T-helper 2 cell treated with Interferon-gamma antibody and Interleukin-4, amounts not matched to agents 100 ng/mL and 5 ng/mL, for 36 hours (primary cell): ENCODE measurements at regions not wholly inside any gene's neighbourhood (a gene's known extent, or its start where the extent isn't known, plus 50 kb on each side); places are given as distances from the start of the nearest gene placed in this dataset.

Source experiments
- intact Hi-C: fragments of 100-400 bp; cut with micrococcal nuclease; formaldehyde crosslinking; loops from one replicate; pipeline ENCODE4 v1.15.1; 2023

- intact Hi-C loops, result no loop called here
Observed at GRCh38 chr6:9409126-9409525, 973.8 kb upstream of the SLC35B3 start.

- intact Hi-C loops, result no loop called here
Observed at GRCh38 chr6:9408402-9409117, 973.2 kb upstream of the SLC35B3 start.

GRCh38 chr6:9405825-9406224 lies 970.5 kb upstream of the SLC35B3 start:
- intact Hi-C loops, result no loop called here

GRCh38 chr6:9405369-9405768 lies 970.0 kb upstream of the SLC35B3 start:
- intact Hi-C loops, result no loop called here

- intact Hi-C loops, result no loop called here
Observed at GRCh38 chr6:9404351-9405146, 969.2 kb upstream of the SLC35B3 start.

GRCh38 chr6:9403736-9404135 lies 968.4 kb upstream of the SLC35B3 start:
- intact Hi-C loops, result no loop called here

DNA sequence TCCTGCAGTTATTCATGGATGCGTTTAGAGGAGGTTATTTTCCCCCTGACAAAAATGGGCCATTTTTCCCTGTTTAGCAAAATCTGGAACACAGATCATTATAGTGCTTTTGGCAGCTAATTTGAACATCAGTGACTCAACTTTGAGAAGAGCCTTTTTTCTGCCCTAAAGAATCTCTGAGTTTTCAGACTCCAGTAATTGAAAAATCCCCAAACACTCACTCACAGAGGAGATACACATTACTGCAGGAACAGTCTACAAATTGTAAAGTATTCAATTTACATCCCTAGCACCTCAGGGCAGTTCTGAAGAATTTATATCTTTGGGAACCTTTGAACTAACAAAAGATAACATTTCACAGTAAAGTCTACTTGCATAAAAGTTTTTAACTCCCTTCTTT lies 966.6 kb upstream of the SLC35B3 start:
- intact Hi-C loops, result no loop called here

- intact Hi-C loops, result no loop called here
Observed at GRCh38 chr6:9399916-9400315, 964.6 kb upstream of the SLC35B3 start.

- intact Hi-C loops, result no loop called here
Observed at GRCh38 chr6:9398767-9399373, 963.5 kb upstream of the SLC35B3 start.

GRCh38 chr6:9398071-9398766 lies 962.9 kb upstream of the SLC35B3 start:
- intact Hi-C loops, result no loop called here

DNA sequence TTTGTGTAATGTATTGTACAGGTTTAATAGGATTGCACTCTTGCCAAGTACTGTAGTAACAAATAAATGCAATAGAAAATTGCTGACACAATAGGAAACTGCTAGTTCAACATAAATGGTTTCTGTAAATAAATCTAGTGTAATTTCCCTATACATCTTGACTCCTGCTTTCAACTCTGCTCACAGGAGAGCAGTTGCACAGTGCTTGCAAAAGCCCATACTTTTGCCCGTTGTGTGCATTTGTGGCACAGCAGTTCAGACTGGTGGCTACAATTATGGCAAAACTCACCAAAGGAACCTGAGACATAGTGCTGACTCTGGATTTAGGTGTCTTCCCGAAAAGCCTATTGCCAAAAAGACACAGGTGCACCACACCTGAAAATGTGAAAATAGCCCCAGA lies 953.3 kb upstream of the SLC35B3 start:
- intact Hi-C loops, result no loop called here

DNA sequence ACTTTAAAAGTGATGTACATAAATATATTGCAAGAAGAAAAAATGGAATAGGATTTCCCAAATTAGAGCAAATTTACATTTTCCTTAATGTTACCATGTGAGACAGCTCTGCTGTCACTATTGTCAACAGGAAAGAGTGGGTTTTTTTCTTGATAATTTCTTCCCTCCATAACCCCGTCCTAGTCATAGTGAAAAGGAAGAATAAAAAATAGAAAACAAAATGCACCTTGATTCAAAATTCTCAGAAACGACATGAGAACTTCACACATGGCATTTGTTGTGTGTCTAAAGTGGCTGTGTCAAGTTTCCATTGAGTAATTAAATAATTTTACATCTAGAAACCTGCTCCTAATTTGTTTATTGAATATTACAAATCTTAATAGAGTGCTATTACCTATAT lies 945.2 kb upstream of the SLC35B3 start:
- intact Hi-C loops, result no loop called here

GRCh38 chr6:9373308-9373707 lies 938.0 kb upstream of the SLC35B3 start:
- intact Hi-C loops, result no loop called here

DNA sequence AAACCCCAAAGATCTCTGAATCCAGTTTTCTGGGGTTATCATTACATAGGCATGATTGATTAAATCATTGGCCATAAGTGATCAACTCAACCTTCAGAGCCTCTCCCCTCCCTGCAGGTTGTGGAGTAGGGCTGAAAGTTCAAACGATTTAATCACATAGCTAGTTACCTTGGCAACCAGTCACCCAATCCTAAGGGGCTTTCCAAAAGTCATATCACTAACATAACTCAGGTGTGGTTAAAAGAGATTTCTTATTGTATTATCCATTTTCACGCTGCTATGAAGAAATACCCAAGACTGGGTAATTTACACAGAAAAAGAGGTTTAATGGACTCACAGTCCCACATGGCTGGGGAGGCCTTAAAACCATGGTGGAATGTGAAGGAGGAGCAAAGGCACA lies 935.1 kb upstream of the SLC35B3 start:
- intact Hi-C loops, result no loop called here

GRCh38 chr6:9365378-9365777 lies 930.0 kb upstream of the SLC35B3 start:
- intact Hi-C loops, result no loop called here

GRCh38 chr6:9361749-9362148 lies 926.4 kb upstream of the SLC35B3 start:
- intact Hi-C loops, result no loop called here

DNA sequence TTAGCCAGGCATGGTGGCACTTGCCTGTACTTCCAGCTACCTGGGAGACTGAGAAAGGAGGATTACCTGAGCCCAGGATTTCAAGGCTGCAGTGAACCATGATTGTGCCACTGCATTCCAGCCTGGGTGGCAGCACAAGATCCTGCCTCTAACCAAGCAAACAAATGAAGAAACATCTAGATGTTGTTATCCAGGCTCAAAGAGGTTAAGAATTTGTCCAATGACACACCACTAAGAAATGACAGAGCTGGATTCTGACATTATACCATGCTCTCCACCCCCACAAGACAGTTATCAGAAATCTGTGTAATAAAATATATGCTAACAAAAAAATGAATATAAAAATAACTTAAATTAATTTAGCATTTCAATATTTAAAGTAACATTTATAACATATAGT lies 925.5 kb upstream of the SLC35B3 start:
- intact Hi-C loops, result no loop called here

- intact Hi-C loops, result no loop called here
Observed at GRCh38 chr6:9347608-9348007, 912.3 kb upstream of the SLC35B3 start.

DNA sequence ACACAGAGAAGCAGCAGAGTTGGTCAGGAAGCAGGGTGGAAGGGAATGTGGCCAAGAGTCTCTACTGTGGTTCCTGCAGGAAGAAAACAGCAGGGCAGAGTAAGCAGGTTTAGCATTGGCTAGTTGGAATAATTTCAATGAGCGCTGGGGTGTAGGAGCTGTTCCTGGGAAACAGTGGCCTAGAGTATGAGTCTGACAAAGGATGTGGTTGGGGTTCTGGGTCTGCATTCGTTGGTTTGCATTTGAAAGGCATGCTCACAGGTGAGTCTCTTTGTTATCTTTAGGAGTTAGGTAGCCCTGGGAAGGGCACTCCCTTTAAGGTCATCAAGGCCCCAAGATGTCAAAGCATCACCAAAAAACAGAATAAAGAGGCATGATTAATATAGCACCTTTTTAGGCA lies 911.6 kb upstream of the SLC35B3 start:
- intact Hi-C loops, result no loop called here

- intact Hi-C loops, result no loop called here
Observed at GRCh38 chr6:9335431-9335830, 900.1 kb upstream of the SLC35B3 start.

- intact Hi-C loops, result no loop called here
Observed at GRCh38 chr6:9334979-9335378, 899.6 kb upstream of the SLC35B3 start.

DNA sequence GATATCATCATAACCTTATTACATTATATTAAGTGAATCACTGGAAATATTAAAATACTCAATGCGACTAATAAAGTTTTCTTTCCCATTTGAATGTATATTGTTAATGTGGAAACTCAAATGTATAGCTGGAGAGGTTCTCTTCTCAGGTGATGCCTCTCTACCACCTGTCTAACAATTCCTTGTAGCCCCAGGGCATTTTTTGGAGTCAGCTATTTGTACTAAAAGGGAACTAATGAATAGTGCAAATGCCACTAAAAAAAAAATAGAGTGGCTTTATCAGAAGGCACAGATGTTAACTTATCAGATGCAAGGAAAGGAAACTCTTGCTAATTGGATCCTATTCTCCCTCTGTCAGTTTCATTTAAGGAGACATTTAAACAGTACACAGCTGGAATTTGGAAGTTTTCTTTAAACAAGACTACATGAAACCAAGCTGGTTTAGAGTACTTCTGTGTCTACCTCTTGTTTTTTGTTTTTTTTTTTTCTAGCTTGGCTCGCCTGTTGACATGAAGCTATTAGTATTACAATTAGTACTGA lies 897.0 kb upstream of the SLC35B3 start:
- intact Hi-C loops, result no loop called here
